ENCODE measurements at regions not wholly inside any gene's neighbourhood (a gene's known extent, or its start where the extent isn't known, plus 50 kb on each side); places are given as distances from the start of the nearest gene placed in this dataset.

DNA sequence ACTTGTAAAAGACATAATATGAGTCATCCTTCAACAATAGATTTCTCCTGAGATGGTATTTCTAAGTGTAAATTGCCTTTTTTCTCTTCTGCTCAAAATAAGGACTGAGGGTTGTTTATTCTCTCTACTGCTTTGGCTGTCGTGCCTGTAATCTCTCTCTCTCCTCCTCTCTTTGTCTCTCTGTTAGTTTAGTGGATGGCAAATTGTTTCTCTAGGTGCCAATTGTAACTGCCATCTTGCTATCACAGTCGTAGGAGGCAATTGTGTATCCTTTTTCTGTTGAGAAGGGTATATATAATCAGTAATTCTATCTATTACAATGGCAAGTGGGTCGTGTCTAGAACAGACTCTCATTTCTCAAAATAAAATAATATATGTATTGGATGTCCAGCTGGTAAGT is 545.0 kb upstream of the FBXO33 start:
- TF ChIP-seq POLR2A (IDR thresholded peaks at IDR 0.05; ENCODE audit: low read length) (no peak), HOXB5 (CRISPR knock-in tag; IDR thresholded peaks at IDR 0.05) (no peak), EP300 (IDR thresholded peaks at IDR 0.05) (no peak), RAD21 (conservative IDR thresholded peaks at IDR 0.05 in 1 of 2, IDR thresholded peaks at IDR 0.05 in 1 of 2) (no peak), CEBPB (IDR thresholded peaks at IDR 0.05) (no peak), CHD4 (IDR thresholded peaks at IDR 0.05; ENCODE audit: borderline replicate concordance) (no peak), RARB (CRISPR knock-in tag; IDR thresholded peaks at IDR 0.05) (no peak), BHLHE40 (IDR thresholded peaks at IDR 0.05; ENCODE audit: low read depth, low read length) (no peak)
- TF ChIP-seq, protein P1, sequence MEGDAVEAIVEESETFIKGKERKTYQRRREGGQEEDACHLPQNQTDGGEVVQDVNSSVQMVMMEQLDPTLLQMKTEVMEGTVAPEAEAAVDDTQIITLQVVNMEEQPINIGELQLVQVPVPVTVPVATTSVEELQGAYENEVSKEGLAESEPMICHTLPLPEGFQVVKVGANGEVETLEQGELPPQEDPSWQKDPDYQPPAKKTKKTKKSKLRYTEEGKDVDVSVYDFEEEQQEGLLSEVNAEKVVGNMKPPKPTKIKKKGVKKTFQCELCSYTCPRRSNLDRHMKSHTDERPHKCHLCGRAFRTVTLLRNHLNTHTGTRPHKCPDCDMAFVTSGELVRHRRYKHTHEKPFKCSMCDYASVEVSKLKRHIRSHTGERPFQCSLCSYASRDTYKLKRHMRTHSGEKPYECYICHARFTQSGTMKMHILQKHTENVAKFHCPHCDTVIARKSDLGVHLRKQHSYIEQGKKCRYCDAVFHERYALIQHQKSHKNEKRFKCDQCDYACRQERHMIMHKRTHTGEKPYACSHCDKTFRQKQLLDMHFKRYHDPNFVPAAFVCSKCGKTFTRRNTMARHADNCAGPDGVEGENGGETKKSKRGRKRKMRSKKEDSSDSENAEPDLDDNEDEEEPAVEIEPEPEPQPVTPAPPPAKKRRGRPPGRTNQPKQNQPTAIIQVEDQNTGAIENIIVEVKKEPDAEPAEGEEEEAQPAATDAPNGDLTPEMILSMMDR (IDR thresholded peaks at IDR 0.05), result no peak
- TF ChIP-seq, protein P2, sequence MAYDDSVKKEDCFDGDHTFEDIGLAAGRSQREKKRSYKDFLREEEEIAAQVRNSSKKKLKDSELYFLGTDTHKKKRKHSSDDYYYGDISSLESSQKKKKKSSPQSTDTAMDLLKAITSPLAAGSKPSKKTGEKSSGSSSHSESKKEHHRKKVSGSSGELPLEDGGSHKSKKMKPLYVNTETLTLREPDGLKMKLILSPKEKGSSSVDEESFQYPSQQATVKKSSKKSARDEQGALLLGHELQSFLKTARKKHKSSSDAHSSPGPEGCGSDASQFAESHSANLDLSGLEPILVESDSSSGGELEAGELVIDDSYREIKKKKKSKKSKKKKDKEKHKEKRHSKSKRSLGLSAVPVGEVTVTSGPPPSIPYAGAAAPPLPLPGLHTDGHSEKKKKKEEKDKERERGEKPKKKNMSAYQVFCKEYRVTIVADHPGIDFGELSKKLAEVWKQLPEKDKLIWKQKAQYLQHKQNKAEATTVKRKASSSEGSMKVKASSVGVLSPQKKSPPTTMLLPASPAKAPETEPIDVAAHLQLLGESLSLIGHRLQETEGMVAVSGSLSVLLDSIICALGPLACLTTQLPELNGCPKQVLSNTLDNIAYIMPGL (CRISPR knock-in tag; IDR thresholded peaks at IDR 0.05; ENCODE audit: borderline replicate concordance), result no peak
- TF ChIP-seq, protein P3, sequence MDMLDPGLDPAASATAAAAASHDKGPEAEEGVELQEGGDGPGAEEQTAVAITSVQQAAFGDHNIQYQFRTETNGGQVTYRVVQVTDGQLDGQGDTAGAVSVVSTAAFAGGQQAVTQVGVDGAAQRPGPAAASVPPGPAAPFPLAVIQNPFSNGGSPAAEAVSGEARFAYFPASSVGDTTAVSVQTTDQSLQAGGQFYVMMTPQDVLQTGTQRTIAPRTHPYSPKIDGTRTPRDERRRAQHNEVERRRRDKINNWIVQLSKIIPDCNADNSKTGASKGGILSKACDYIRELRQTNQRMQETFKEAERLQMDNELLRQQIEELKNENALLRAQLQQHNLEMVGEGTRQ (IDR thresholded peaks at IDR 0.05), result no peak

All from A549 (cell line).